Activated naive CD4-positive, alpha-beta T cell treated with Interleukin-2 at 50 U/mL for 16 hours (primary cell): ENCODE measurements at regions not wholly inside any gene's neighbourhood (a gene's known extent, or its start where the extent isn't known, plus 50 kb on each side); places are given as distances from the start of the nearest gene placed in this dataset.

Source experiments
- DNase-seq: peaks from one replicate; pipeline ENCODE4 v3.0.0-alpha.2; 2020

DNA sequence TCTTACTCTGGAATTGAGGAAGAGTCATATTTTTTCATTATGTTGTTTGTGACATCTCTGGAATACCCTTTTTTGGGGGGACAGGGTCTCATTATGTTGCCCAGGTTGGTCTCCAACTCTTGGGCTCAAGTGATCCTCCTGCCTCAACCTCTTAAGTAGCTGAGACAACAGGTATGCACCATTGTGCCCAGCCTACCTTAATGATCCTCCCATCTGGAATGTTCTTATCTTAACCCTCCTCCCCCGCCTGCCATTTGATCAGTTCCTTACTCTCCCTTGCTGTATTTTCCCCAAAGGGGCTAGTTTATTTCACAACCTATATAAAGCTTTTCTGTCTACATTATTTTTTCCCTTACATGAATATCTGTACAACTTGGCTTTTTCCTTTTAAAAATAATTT lies 594.7 kb downstream of the METTL15 start:
- DNase-seq = no peak

DNA sequence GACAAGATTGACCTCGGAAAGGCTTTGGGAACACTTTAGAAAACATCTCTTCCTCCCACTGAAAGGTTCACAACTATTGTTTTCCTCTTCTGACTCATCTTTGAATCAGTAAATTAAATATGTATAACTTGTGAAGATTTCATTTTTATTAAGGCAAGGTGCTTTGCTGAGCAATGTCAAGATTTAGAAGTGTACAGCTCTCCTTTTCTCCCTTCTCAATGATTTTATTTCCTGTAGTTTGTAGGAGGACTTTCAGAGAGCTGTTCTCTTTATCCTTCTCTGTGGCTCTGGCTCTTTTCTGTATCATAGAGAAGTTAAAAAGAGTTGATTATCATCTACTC lies 594.2 kb downstream of the METTL15 start:
- DNase-seq = no peak

DNA sequence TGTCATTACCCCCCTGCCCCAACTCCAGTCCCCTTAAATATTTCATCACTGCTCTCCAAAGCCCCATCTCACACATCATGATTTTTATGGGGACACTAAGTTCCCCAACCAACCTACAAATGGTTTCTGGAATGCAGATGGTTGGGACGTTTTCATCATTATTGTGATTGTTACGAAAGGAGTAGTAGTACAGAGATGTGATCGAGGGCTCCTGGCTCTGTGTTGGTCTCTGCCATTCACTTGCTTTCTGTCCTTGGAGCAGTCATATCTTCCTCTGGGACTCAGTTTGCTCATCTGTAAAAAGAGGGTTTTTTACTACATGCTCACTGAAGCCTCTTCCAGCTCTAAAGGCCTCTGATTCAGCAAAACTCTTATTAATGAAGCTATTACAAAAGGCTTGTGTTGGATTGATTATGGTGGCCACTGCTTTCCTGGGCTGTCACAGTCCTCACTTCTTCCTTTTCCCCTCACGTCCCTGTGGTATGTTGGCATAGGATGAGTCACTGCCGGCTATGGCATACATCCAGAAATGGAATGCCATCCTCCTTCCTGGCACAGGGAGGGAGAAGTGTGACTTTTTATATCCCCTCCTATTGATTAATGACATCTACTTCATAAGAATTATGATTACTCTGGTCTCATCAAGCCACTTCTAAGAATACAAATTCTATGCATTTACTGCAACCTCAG lies 593.7 kb downstream of the METTL15 start:
- DNase-seq = no peak

DNA sequence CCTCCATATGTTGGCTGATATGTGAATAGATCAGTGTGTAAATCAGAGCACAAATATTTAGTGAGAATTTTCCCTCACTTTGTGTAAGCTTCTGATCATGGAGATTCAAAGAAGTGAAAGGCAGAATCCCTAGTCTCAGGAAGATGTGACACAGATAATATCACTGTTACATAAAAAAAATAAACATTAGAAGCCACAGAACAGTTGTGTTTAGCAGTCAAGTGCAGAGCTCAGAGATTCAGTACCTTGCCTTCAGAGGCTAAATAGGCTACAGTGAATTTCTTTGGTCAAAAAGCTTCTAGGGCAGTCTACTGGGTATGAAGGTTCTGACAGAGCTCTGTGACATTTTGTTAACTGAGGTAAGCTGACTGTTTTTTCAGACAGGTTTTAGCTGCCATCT lies 591.5 kb downstream of the METTL15 start:
- DNase-seq = no peak

DNA sequence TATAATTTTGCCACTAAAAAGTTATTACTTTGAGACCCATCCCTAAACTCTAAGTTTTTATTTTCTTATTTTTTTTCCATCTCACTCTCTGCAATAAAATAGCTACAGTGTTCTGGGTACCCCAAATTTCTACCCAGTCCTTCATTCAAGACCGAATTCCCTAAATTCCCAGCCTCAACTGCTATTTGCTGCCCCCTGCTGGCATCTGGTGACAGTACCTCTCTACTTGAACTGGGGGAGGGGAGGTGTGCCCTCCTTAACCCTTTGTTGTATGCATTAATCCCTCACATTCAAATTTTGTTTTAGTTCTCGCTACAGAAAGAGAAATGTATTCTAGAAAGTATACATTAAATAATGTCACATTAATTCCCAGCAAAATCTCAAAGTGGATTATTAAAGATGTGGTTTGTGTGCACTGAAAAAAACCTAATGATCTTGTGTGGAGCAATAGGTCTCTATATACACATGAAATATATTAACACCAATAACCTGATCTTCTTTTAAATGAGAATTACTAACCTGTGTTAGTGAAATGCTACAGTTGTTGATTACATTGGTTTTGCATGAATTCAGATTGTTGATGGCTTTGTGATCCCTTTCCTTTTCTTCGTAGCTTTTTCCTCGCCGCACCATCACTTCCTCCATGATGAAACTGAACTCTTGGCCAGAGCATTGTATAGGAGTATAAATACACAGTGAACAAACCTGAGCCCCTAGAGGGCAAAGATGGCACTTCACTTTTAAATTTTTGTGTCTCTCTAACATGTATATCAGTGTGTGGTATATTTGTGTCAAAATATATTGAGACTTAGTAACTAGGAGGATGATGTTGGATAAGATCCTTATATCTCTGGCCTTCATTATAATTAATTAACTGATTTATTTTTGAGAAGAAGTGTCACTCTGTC lies 590.0 kb downstream of the METTL15 start:
- DNase-seq = no peak

DNA sequence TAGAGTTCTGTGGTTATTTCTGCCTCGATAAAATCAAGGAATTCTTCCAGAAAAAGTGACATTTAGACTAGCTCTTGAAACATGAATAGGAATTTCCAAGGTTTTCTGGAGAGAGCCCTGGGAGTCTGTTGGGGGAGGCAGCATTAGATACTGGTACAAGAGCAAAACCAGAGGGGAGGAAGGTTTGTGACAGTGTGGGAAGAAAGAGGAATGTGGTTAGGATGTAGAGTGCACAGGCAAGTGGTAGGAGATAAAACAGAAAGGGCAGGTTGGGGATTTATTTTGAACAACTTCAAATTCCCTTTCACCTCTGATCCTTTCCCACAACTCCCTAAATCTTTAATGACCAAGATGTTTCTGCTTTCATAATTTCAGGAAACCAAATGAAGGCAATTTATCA lies 588.4 kb downstream of the METTL15 start:
- DNase-seq = no peak

DNA sequence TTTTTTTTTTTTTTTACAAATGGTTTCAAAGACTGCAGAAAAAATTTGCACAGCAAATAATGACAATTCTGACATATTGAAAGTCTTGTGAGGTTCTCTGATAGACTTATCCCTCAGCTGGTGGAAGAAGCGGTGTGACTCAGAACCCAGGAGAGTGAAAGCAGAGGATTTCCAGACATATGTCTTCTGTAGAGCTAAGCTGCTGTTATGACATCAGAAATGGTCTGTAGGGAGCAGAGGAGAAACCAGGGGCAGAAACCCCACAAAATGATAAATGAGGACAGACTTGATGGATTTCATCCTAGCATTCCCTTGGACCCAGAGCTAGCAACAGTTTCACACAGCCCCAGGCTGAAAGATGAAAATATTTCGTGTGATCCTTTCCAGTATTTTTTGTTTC lies 582.6 kb downstream of the METTL15 start:
- no peak for DNase-seq

DNA sequence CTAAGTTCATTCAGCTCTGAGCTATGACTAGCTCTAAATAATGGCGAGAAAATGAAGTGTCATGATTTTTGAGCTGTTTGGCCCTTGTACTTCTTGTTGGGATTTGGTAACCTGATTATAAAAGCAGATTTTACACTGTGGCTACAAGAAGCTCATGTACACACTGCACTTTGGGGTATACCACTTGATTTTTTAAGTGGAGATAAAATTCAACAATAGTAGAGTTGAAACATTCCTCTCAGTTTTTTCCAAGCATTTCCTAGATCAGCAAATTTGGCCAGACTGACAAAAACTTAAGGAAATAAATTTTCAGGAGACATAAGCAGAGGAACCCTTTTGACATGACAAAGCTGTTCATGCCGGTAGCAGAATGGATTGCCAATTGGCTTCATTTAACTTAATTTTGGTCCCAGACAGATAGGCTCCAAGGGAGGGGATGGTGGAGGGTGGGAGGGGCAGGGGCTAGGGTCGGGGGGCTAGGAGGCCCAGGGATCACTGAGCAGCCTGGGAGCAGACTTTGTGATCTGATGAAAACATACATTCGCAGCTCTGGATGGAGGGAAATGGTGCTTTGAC lies 575.9 kb downstream of the METTL15 start:
- DNase-seq = no peak

DNA sequence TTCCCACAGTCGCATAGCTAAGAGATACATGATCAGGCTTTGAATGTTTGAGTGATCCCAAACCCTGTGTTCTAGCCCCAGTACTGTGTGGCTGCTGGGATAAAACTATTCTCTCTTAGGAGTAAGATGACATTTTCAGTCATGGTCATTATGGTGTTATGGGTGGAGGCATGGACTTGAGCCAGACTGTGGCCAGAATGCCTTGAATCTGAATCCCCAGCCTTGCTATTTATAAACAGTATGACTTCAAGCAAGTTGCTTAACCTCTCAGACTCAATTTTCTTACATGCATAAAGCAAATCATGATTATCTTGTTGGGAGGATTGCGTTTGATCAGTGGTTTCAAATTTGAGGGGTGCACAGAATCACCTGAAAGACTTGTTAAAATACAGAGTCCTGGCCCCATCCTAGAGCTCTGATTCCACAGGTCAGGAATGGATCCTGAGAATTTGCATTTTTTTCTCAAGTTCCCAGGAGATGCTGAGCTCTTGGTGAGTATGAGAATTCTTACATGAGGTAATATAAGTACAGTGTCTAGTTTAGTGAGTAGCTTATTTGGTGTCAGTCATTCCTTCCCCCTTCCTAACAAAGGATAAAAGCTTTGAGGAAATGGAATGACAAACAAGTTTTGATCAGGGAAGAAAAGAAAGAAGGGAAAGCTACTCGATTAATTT lies 571.7 kb downstream of the METTL15 start:
- no peak for DNase-seq

DNA sequence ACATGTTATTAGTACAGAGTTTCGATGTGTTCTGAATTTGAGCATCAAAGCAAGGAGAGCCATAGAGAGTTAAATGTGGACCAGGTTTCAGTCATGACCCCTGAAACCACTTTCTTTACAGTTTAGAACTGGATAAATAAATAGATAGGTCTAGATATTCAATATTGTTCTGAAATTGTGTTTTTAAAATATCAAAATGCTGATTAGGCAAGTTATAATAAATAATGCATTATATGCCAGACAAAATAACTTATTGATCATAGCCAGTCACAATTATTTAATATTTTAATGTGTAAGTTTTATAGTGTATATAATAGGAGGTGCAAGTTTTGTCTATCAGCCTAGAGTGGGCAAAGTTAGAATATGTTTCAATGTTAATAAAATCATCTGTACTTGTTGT lies 569.5 kb downstream of the METTL15 start:
- no peak for DNase-seq

DNA sequence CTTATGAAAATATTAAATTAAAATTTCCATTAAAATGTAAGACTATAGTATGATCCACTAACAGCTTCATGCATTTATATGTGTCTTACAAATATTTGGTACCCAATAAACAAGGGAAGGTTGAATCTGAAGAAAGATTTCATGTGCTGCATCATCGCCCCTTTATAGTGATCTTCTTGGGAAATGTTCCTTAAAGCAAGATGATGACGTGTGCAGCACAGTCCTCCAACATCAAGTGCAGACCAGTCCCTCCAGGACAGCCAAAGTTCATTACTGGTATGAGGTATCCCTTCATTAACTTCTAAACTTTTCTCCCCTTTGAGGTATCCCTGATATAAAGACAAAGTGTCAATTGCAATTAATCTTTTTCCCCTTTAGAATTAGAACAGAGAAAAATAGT lies 567.0 kb downstream of the METTL15 start:
- DNase-seq = no peak

DNA sequence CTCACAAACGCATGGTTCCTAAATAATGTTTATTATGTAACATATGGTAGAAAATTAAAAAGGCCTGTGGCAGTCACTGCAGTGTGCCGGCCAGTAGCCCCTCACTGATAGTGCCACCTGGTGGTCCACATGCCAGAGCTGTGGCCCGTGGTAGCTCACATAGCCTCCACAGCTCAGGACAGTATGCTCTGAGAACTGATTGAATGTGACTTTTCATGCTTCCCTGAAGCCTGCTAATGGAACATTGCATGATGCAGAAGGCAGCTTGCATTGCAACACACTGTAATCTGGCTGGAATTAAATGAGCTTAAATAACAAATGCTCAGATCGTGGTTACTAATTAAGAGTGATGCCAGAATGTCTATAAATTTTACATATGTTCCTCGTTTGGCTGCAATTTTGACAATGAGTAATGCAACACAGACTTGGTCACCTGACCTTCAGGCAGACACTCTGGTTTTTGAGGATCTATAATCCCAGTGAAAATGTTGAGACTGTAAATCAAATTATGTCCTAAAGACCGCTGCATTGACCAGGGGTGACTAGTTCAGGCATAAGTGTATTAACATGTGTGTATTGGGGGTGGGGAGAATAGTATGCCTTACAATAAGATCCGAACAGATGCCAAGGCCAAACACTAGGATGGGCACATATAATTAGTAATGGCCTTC lies 566.4 kb downstream of the METTL15 start:
- DNase-seq = no peak

DNA sequence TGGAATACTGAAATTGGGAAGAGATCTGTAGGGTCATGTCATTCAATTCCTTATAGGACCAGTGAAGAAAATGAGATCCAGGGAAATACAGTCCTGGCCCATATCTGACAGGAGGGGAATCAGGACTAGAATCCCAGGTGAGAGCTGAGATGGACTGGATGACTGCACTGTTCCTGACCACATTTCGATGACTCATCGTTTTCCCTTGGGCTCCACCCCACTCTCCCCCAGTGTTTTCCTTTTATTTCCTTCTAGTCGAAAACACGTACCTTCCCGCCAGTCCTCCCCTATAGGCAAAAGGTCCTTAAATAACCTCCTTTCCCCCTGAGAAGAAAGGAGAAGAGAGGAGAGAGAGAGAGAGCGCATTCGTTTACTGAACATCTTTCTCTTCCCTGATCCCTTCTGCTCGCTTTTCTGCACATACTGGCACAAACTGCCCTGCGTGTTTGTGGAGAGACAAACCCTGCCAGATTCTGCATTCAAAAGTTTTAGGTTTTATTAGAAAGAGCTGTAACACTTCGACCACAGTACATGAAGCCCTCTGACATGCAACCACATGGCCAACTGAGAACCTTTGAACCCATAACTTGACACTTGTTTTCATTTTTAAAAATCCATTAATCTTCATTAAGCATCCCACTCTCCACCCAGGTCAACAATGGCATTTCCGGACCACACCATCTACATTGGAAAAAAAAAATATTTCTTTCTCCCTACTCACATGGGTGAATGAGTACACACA lies 565.7 kb downstream of the METTL15 start:
- DNase-seq = no peak

DNA sequence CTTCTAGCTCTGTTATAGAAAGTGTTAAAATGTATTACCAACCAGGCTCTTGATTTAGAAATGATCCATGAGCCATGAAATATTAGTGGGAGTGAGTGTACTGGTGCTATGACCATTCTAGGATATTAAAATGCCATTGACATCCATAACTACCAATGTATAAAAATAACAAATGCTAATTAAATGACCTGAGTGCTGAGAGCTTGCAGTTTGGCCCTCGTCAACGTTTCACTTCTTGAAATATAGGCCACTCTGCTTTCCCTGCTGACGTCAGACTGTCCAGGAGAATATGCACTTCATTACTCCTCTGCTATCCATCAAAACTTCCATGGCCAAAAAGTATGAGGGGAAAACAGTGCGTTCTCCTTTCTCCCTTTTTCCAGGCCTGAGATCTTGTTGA lies 563.1 kb downstream of the METTL15 start:
- DNase-seq = no peak

DNA sequence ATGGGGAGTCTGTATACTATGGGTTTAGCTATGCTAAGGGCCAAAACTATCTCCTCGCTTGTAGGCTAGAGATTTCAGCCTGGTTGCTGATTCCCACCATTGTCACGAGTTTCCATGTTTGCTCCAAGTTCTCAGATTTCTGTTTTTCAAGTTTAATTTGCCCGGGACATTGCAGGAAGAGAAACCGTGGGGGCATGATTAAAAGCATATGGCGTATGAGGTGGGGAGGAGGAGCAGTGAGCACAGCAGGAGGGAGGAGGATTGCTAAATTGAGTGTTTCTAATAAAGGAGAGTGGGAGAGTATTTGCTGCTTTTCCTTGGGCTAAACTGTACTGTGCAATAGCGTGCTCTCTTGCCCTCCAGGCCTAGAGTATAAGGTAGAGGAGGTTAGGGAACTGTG lies 558.4 kb downstream of the METTL15 start:
- DNase-seq = no peak

DNA sequence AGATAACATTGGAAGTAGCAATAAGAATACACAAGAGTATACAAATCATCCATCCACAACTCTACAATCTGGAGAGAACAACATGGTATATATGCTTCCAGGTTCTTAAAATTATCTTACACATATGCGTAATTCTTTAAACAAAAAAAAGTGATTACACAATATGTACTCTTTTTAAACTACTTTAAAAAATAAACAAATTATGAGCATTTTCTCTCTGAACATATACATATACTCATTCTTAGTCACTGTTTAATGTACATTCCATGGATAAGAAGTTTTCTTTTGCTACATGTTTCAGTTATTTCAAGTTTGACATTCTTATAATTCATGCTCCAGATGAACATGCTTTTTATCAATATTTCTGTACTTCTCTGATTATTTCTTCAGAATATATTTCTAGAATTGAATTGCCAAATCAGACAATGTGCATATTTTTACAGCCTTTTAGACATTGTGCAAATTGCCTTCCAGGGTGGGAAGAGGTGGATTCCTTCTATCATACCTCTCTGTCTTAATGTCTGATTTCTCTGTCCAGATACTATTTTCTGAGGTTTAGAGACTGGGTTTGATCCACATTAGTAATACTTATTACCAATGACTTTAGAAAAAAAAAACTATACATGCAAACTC lies 551.6 kb downstream of the METTL15 start:
- no peak for DNase-seq

DNA sequence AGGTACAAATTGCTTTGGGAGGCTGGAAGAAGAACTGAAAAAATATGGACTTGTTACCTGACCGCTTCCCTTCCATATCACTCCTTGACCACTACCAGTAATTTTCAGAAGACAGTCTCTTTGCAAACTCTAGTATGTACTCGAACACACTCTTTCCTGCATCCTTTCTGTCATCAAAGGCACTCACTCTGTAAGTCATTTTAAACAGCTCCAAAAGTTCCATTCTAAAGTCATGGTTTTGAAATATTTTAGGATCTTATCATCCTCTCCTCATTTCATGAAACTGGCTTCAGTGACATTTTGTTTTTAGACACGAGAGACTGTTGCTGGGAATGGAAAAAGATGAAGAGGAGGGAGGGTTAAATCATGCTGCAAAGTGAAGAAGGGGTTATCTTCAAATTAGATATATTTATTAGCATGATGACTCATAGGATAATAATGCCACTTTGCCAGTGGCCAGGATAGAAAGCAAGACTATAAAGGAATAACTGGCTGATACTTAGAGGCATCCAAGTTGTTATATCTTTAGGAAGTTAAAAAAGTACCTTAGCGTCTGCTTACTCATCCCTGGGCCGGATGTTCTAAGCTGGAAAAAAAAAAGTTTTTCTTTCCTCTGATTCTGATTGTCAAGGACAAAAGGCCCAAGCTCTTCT lies 549.3 kb downstream of the METTL15 start:
- DNase-seq = no peak

DNA sequence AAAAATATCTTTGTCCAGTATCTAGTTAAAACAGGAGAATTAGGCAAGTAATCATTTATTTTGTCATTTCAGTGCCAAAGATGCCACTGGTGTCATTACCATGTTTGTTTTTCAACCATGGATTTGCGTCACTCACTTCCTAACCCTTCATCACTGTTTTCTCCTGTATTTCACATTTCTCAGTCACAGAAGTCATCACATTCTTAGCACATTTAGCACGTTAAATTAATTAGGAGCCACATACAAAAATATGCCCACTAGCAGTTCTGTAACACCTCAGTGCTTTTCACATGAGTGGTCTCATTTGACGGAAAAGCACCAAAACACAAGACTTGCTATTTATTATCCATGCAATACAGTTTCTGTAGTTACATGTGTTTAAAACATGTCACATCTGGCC lies 546.0 kb downstream of the METTL15 start:
- no peak for DNase-seq

DNA sequence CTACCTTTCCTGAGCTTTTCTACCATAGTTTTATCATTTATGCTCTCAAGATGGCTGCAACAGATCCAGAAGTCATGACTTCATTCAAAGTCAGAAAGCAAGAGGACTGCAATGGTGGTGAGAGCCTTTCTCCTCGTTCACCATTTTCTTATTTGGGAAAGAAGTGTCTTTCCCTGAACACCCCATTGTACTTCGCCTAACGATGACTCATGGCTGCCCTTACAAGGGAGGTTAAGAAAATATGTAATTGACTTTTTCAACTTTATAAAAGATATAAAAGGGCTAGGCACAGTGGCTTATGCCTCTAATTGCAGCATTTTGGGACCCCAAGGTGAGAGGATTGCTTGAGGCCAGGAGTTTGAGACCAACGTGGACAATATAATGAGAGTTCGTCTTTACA lies 541.7 kb downstream of the METTL15 start:
- no peak for DNase-seq

DNA sequence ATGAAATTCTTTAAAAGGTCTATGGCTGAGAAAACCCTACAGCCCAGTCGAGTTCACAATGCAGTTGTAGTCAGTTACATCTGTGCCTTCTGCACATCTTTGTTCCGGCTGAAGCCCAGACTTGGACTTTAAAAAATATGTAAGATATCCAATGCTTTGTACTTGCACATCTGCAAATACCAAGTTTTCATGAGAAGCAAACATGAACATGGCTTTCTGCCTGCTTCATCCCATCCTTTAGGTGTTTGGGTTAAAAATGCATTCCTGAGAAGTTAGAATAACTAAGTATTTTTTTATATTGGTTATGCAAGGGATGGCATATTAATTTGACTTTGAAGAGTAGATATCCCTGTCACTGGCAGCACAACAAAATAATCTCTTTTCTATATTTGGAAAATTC lies 528.4 kb downstream of the METTL15 start:
- DNase-seq = no peak

DNA sequence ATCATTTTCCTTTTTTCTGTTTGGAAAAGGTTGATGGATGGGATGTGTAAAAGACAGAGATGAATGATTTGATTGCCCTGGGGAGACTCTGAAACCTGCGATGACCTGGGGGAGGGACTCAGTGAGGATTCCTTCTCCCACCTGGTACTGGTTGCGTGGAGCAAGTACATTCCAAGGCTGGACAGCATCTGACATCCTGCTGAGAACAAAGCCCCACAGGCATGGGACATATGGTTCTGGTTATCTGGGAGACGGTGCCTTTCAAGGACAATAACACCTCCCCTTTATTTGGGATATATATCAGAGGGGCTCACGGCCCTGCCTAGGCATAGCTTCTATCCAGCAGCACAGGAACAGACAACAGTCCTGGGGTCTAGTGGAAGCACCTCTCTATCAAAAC lies 527.8 kb downstream of the METTL15 start:
- DNase-seq = no peak
